Trophoblast cell (in vitro differentiated cells and primary cell): ENCODE measurements at regions not wholly inside any gene's neighbourhood (a gene's known extent, or its start where the extent isn't known, plus 50 kb on each side); places are given as distances from the start of the nearest gene placed in this dataset.
A peak's percentile ranks its signal among the peaks of the same experiment; 100 is the strongest.

Source experiments
- DNase-seq, 2 donors: peaks; one replicate each; pipeline ENCODE4 v3.0.0-alpha.2; 2016
- H2AFZ ChIP-seq: 2 replicates; pipeline ENCODE4 v1.6.1; 2013; ENCODE audit warnings: low read length, moderate library complexity, mild to moderate bottlenecking; ENCODE audit not compliant: insufficient read depth, poor library complexity
- H2AK5ac ChIP-seq: 2 replicates; pipeline ENCODE4 v1.6.1; 2013; ENCODE audit warnings: mild to moderate bottlenecking, low read length
- H2BK120ac ChIP-seq: 2 replicates; pipeline ENCODE4 v1.6.1; 2013; ENCODE audit warnings: low read length, mild to moderate bottlenecking, moderate library complexity; ENCODE audit not compliant: insufficient read depth, poor library complexity
- H2BK12ac ChIP-seq: 2 replicates; pipeline ENCODE4 v1.6.1; 2013; ENCODE audit warnings: mild to moderate bottlenecking, low read length, moderate library complexity
- H2BK5ac ChIP-seq: 2 replicates; pipeline ENCODE4 v1.6.1; 2013; ENCODE audit warnings: low read length, low read depth, moderate library complexity, mild to moderate bottlenecking; ENCODE audit not compliant: poor library complexity
- H3K14ac ChIP-seq: 2 replicates; pipeline ENCODE4 v1.6.1; 2013; ENCODE audit warnings: mild to moderate bottlenecking, low read length
- H3K18ac ChIP-seq: 2 replicates; pipeline ENCODE4 v1.6.1; 2013; ENCODE audit warnings: mild to moderate bottlenecking, low read length
- H3K23ac ChIP-seq: 2 replicates; pipeline ENCODE4 v1.6.1; 2013; ENCODE audit warnings: low read length
- H3K27ac ChIP-seq: 2 replicates; pipeline ENCODE4 v1.5.1; 2013; ENCODE audit warnings: low read depth, mild to moderate bottlenecking, inconsistent platforms, low read length, moderate library complexity
- H3K27me3 ChIP-seq: 2 replicates; pipeline ENCODE4 v1.6.1; 2013; ENCODE audit warnings: inconsistent platforms, mild to moderate bottlenecking, low read length, moderate library complexity; ENCODE audit not compliant: insufficient read depth
- H3K36me3 ChIP-seq, 2 experiments: 1 replicate in 1 of 2; 2 replicates in 1 of 2; pipeline ENCODE4 v1.6.1; 2013; ENCODE audit warnings: low read length in 2 of 2, mild to moderate bottlenecking in 2 of 2, moderate library complexity in 1 of 2; ENCODE audit not compliant: insufficient read depth in 2 of 2, control insufficient read depth in 1 of 2
- H3K4ac ChIP-seq: 2 replicates; pipeline ENCODE4 v1.6.1; 2013; ENCODE audit warnings: low read depth, mild to moderate bottlenecking, low read length, moderate library complexity
- H3K4me1 ChIP-seq, 2 experiments: 1 replicate in 1 of 2; 2 replicates in 1 of 2; pipeline ENCODE4 v1.6.1; 2013; ENCODE audit warnings: low read length in 2 of 2, mild to moderate bottlenecking in 2 of 2, moderate library complexity in 1 of 2; ENCODE audit not compliant: insufficient read depth in 2 of 2, control insufficient read depth in 1 of 2
- H3K4me2 ChIP-seq: 2 replicates; pipeline ENCODE4 v1.6.1; 2013; ENCODE audit warnings: inconsistent platforms, mild to moderate bottlenecking, low read length, moderate library complexity
- H3K4me3 ChIP-seq: 2 replicates; pipeline ENCODE4 v1.5.1; 2013; ENCODE audit warnings: mild to moderate bottlenecking, low read depth, low read length, inconsistent platforms
- H3K79me1 ChIP-seq: one replicate; pipeline ENCODE4 v1.6.1; 2013; ENCODE audit warnings: low read length
- H3K79me2 ChIP-seq: 2 replicates; pipeline ENCODE4 v1.6.1; 2013; ENCODE audit warnings: low read length, mild to moderate bottlenecking; ENCODE audit not compliant: control insufficient read depth, insufficient read depth, poor library complexity
- H3K9ac ChIP-seq: 2 replicates; pipeline ENCODE4 v1.6.1; 2013; ENCODE audit warnings: mild to moderate bottlenecking, low read length
- H3K9me3 ChIP-seq: 2 replicates; pipeline ENCODE4 v1.6.1; 2013; ENCODE audit warnings: low read depth, mild to moderate bottlenecking, control low read depth, inconsistent platforms, low read length; ENCODE audit not compliant: insufficient read depth
- H4K12ac ChIP-seq: 2 replicates; pipeline ENCODE4 v1.6.1; 2013; ENCODE audit warnings: low read depth, mild to moderate bottlenecking, low read length, moderate library complexity
- H4K8ac ChIP-seq: 2 replicates; pipeline ENCODE4 v1.6.1; 2013; ENCODE audit warnings: low read depth, mild to moderate bottlenecking, low read length, moderate library complexity
- H4K91ac ChIP-seq: one replicate; pipeline ENCODE4 v1.6.1; 2013; ENCODE audit warnings: low read depth, mild to moderate bottlenecking, low read length, moderate library complexity
- WGBS: extraction: QIAGEN DNeasy Blood & Tissue Kit; methylation state at CpG from one replicate; pipeline ENCODE4 v1.1.7; 2013; ENCODE audit warnings: missing lambda C conversion rate; ENCODE audit not compliant: insufficient read length, insufficient coverage; ENCODE audit errors: extremely low coverage; 5-methylcytosine and 5-hydroxymethylcytosine counted together

- Histone ChIP-seq H3K79me1 (peaks cover 8% of the 10 kb centered on the region), H3K27me3 (no peaks in the 10 kb centered on the region), H3K79me2 (no peaks in the 10 kb centered on the region), H2AFZ (no peak overlapping the region), H3K18ac (no peak overlapping the region), H3K4ac (no peak overlapping the region), H4K91ac (no peak overlapping the region), H2BK12ac (no peak overlapping the region), H3K9me3 (peaks cover 5% of the 10 kb centered on the region), H3K27ac (no peak overlapping the region), H3K36me3 (no peaks in the 10 kb centered on the region), H3K4me2 (no peak overlapping the region), H2BK120ac (no peak overlapping the region), H4K8ac (no peak overlapping the region), H3K14ac (no peak overlapping the region), H3K23ac (no peak overlapping the region), H2BK5ac (no peak overlapping the region), H4K12ac (no peak overlapping the region), H3K4me1 (peaks cover 20 to 26% of the 10 kb centered on the region in 2 experiments), H3K9ac (no peak overlapping the region), H3K4me3 (no peak overlapping the region), H2AK5ac (no peak overlapping the region)
- no peak for DNase-seq
- no CpG with 5 or more reads among the region's 8 CpGs for WGBS
Measured at GRCh38 chr15:77544162-77544561, 88.5 kb downstream of the LINGO1 start.

DNA sequence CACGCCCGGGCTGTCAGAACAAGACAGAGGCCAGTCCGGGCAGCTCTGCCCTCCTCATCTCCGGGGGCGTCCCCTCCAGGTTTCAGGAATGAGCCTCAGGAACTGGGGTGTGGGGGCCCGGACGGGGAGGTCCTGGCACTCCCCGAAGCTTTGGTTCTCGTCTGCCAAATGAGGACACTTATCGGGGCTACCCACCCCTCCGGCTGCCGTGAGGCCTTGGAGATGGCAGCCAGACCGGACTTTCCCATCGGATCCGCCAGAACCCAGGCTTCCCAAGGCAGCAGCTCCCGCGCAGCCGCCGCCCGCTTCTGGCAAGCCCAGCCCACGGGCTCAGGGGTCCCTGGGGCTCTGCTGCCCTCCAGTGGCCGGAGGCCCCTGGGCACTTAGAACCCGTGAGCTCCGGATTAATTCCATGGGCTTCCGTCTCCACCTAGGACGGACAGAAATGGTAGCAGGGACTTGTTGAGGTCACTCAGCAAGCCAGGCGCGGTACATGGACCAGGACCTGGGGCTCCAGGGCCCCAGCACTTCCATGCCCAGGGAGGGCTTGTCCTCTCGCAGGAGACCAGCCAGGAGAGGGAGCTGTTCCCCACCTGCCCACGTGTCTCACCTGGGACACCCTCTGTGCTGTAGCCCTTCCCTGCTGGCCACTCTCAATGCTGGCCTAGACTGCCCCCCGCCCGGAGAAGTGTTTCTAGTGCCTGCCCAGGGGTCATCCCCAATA, 89.4 kb downstream of the LINGO1 start:
- Histone ChIP-seq H3K18ac (peak overlapping the region; percentile 32), H4K91ac (peak overlapping the region; percentile 88), H3K27me3 (no peaks in the 10 kb centered on the region), H2AFZ (peak overlapping the region; percentile 80), H2BK120ac (peak overlapping the region; percentile 84), H3K79me1 (peaks cover 8% of the 10 kb centered on the region), H4K8ac (peak overlapping the region; percentile 93), H3K14ac (peak overlapping the region; percentile 68), H3K4ac (peak overlapping the region; percentile 2), H3K4me1 (peaks cover 20 to 26% of the 10 kb centered on the region in 2 experiments), H3K9ac (no peak overlapping the region), H3K4me2 (peak overlapping the region; percentile 42), H2BK5ac (peak overlapping the region; percentile 71), H2AK5ac (peak overlapping the region; percentile 70), H3K23ac (no peak overlapping the region), H3K79me2 (no peaks in the 10 kb centered on the region), H3K9me3 (peaks cover 5% of the 10 kb centered on the region), H3K36me3 (no peaks in the 10 kb centered on the region), H3K4me3 (no peak overlapping the region), H4K12ac (peak overlapping the region; percentile 84), H2BK12ac (peak overlapping the region; percentile 78), H3K27ac (no peak overlapping the region)
- no CpG with 5 or more reads among the region's 32 CpGs for WGBS
- peak; percentile 81 to 87 for DNase-seq

DNA sequence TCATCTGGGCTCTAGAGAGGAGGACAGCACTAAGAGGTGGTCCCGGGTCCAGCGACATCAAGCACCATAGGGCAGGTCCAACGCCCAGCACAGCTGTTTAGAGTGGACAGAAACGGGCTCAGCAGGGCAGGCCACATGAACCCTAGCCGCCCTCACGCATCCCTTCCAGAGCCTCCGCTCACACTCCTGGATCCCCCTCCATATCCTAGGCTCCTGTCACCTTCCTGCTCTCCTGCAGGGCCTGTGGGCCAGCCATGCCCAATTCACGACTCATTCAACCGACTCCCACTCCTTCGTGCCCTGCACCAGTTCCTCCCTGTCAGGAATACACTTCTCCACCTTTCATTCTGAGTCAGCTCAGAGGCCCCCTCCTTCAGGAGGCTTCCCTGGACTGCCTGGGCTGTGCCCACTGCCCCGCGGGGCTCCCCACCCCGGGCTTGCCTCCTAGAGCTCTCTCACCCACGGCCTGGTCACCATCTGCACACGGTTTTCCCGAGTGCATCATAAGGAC, 90.2 kb downstream of the LINGO1 start:
- Histone ChIP-seq H3K9me3 (peaks cover 5% of the 10 kb centered on the region), H3K23ac (no peak overlapping the region), H2BK12ac (peak overlapping the region; percentile 78), H2BK5ac (no peak overlapping the region), H3K4ac (peak overlapping the region; percentile 2), H3K4me1 (peaks cover 20 to 26% of the 10 kb centered on the region in 2 experiments), H4K8ac (peak overlapping the region; percentile 93), H3K4me3 (no peak overlapping the region), H2AK5ac (peak overlapping the region; percentile 70), H4K91ac (peak overlapping the region; percentile 88), H3K9ac (no peak overlapping the region), H3K36me3 (no peaks in the 10 kb centered on the region), H3K18ac (no peak overlapping the region), H3K27me3 (no peaks in the 10 kb centered on the region), H3K4me2 (no peak overlapping the region), H3K79me1 (peaks cover 8% of the 10 kb centered on the region), H3K14ac (peak overlapping the region; percentile 26), H3K27ac (no peak overlapping the region), H4K12ac (no peak overlapping the region), H2AFZ (no peak overlapping the region), H3K79me2 (no peaks in the 10 kb centered on the region), H2BK120ac (peak overlapping the region; percentile 81)
- DNase-seq, result no peak
- no CpG with 5 or more reads among the region's 16 CpGs for WGBS

- H3K4me1 ChIP-seq, result peaks cover 20 to 26% of the 10 kb centered on the region in 2 experiments
- no CpG with 5 or more reads among the region's 13 CpGs for WGBS
- no peak overlapping the region for H3K14ac ChIP-seq
- peak overlapping the region; percentile 1 for H2BK5ac ChIP-seq
- H3K79me2 ChIP-seq, result no peaks in the 10 kb centered on the region
- H2BK12ac ChIP-seq, result no peak overlapping the region
- peak overlapping the region; percentile 15 for H4K91ac ChIP-seq
- no peak overlapping the region for H4K8ac ChIP-seq
- H2AFZ ChIP-seq, result peak overlapping the region; percentile 6
- no peak overlapping the region for H3K4ac ChIP-seq
- H2AK5ac ChIP-seq, result no peak overlapping the region
- H3K23ac ChIP-seq, result no peak overlapping the region
- H3K9ac ChIP-seq, result no peak overlapping the region
- H2BK120ac ChIP-seq, result no peak overlapping the region
- H3K4me2 ChIP-seq, result no peak overlapping the region
- no peak overlapping the region for H3K27ac ChIP-seq
- H3K9me3 ChIP-seq, result no peaks in the 10 kb centered on the region
- no peak overlapping the region for H4K12ac ChIP-seq
- DNase-seq, result no peak
- H3K36me3 ChIP-seq, result no peaks in the 10 kb centered on the region
- H3K79me1 ChIP-seq, result peaks cover 8% of the 10 kb centered on the region
- H3K4me3 ChIP-seq, result no peak overlapping the region
- no peak overlapping the region for H3K18ac ChIP-seq
- H3K27me3 ChIP-seq, result no peaks in the 10 kb centered on the region
Measured at GRCh38 chr15:77541421-77542181, 91.1 kb downstream of the LINGO1 start.
